ENCODE measurements at regions not wholly inside any gene's neighbourhood (a gene's known extent, or its start where the extent isn't known, plus 50 kb on each side); places are given as distances from the start of the nearest gene placed in this dataset.

DNA sequence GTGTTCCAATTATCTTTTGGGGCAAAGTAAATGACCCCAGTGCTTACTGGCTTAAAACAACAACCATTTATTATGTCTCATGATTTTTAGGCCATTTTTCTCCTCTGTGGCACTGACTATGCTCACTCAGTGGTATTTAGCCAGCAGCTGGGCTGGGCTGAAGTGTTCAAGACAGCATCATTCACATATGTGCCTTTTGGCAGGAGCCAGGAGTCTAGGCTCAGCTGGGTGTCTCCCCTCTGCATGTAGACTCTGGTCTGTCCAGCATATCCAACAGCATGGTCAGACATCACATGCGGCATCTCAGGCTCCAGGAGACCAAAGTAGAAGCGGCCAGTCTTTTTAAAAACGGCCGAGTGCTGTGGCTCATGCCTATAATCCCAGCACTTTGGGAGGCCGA, 120.3 kb upstream of the TOP1 start:
- TF ChIP-seq, protein P1, sequence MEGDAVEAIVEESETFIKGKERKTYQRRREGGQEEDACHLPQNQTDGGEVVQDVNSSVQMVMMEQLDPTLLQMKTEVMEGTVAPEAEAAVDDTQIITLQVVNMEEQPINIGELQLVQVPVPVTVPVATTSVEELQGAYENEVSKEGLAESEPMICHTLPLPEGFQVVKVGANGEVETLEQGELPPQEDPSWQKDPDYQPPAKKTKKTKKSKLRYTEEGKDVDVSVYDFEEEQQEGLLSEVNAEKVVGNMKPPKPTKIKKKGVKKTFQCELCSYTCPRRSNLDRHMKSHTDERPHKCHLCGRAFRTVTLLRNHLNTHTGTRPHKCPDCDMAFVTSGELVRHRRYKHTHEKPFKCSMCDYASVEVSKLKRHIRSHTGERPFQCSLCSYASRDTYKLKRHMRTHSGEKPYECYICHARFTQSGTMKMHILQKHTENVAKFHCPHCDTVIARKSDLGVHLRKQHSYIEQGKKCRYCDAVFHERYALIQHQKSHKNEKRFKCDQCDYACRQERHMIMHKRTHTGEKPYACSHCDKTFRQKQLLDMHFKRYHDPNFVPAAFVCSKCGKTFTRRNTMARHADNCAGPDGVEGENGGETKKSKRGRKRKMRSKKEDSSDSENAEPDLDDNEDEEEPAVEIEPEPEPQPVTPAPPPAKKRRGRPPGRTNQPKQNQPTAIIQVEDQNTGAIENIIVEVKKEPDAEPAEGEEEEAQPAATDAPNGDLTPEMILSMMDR (IDR thresholded peaks at IDR 0.05): no peak
- no peak for TF ChIP-seq EZH2 (IDR thresholded peaks at IDR 0.05; ENCODE audit: borderline replicate concordance, insufficient read depth, low read depth, low read length, poor library complexity, severe bottlenecking)

Data from B cell (primary cell).